VCaP (cell line): ENCODE measurements at regions not wholly inside any gene's neighbourhood (a gene's known extent, or its start where the extent isn't known, plus 50 kb on each side); places are given as distances from the start of the nearest gene placed in this dataset.

Source experiments
- H3K27ac ChIP-seq: fragments of 450-650 bp; 2 replicates; pipeline ENCODE4 v1.5.1; 2017
- CTCF ChIP-seq: fragments of 450-650 bp; conservative IDR thresholded peaks from 2 replicates; pipeline ENCODE4 v1.5.1; 2017; ENCODE audit warnings: mild to moderate bottlenecking, moderate library complexity

- no peak overlapping the region for H3K27ac ChIP-seq
- TF ChIP-seq CTCF: no peak
Observed at GRCh38 chr3:76456322-76456721, 583.6 kb upstream of the ROBO2 start.

- H3K27ac ChIP-seq: no peak overlapping the region
- no peak for TF ChIP-seq CTCF
Observed at GRCh38 chr3:76463501-76463900, 576.4 kb upstream of the ROBO2 start.

GRCh38 chr3:76470285-76470684 lies 569.6 kb upstream of the ROBO2 start:
- no peak for TF ChIP-seq CTCF
- H3K27ac ChIP-seq: no peak overlapping the region

- no peak overlapping the region for H3K27ac ChIP-seq
- TF ChIP-seq CTCF: no peak
Observed at GRCh38 chr3:76474632-76475031, 565.3 kb upstream of the ROBO2 start.

GRCh38 chr3:76479161-76479650 lies 560.7 kb upstream of the ROBO2 start:
- H3K27ac ChIP-seq: no peak overlapping the region
- no peak for TF ChIP-seq CTCF

- H3K27ac ChIP-seq: no peak overlapping the region
- no peak for TF ChIP-seq CTCF
Observed at GRCh38 chr3:76482510-76482909, 557.4 kb upstream of the ROBO2 start.

- no peak overlapping the region for H3K27ac ChIP-seq
- no peak for TF ChIP-seq CTCF
Observed at GRCh38 chr3:76487446-76487845, 552.5 kb upstream of the ROBO2 start.

- no peak for TF ChIP-seq CTCF
Observed at GRCh38 chr3:76490064-76490463, 549.8 kb upstream of the ROBO2 start.

More at GRCh38 chr3:76490064-76490463, 549.8 kb upstream of the ROBO2 start:
- H3K27ac ChIP-seq: no peak overlapping the region
